ENCODE measurements at regions not wholly inside any gene's neighbourhood (a gene's known extent, or its start where the extent isn't known, plus 50 kb on each side); places are given as distances from the start of the nearest gene placed in this dataset.

- Mint-ChIP-seq H3K36me3 (ENCODE audit: insufficient read depth) (no peaks in the 10 kb centered on the region), H3K4me1 (ENCODE audit: low read depth) (peaks cover 2% of the 10 kb centered on the region), H3K4me3 (ENCODE audit: low read depth) (no peak overlapping the region), H3K27ac (no peak overlapping the region), H3K9me3 (ENCODE audit: low read depth) (no peaks in the 10 kb centered on the region), H3K27me3 (no peaks in the 10 kb centered on the region)
- DNase-seq (ENCODE audit: low spot score, unreplicated experiment): no peak
- no peak for TF ChIP-seq CTCF (IDR thresholded peaks at IDR 0.05; ENCODE audit: unreplicated experiment)
Measured at GRCh38 chr4:143083756-143084472, 100.8 kb upstream of the USP38 start.

GRCh38 chr4:143084566-143084965 lies 100.2 kb upstream of the USP38 start:
- no peaks in the 10 kb centered on the region for H3K36me3 Mint-ChIP-seq (ENCODE audit: insufficient read depth)
- no peak for DNase-seq (ENCODE audit: low spot score, unreplicated experiment)
- H3K9me3 Mint-ChIP-seq (ENCODE audit: low read depth): peaks cover 2% of the 10 kb centered on the region
- peaks cover 2% of the 10 kb centered on the region for H3K4me1 Mint-ChIP-seq (ENCODE audit: low read depth)
- H3K4me3 Mint-ChIP-seq (ENCODE audit: low read depth): no peak overlapping the region
- TF ChIP-seq CTCF (IDR thresholded peaks at IDR 0.05; ENCODE audit: unreplicated experiment): no peak
- H3K27ac Mint-ChIP-seq: no peak overlapping the region
- no peaks in the 10 kb centered on the region for H3K27me3 Mint-ChIP-seq

GRCh38 chr4:143085224-143085623 lies 99.5 kb upstream of the USP38 start:
- Mint-ChIP-seq H3K4me3 (ENCODE audit: low read depth) (no peak overlapping the region), H3K9me3 (ENCODE audit: low read depth) (peaks cover 4% of the 10 kb centered on the region), H3K4me1 (ENCODE audit: low read depth) (peaks cover 2% of the 10 kb centered on the region), H3K27ac (no peak overlapping the region), H3K36me3 (ENCODE audit: insufficient read depth) (no peaks in the 10 kb centered on the region), H3K27me3 (no peaks in the 10 kb centered on the region)
- TF ChIP-seq CTCF (IDR thresholded peaks at IDR 0.05; ENCODE audit: unreplicated experiment): peak; percentile 42
- no peak for DNase-seq (ENCODE audit: low spot score, unreplicated experiment)

- no peaks in the 10 kb centered on the region for H3K27me3 Mint-ChIP-seq
- H3K4me1 Mint-ChIP-seq (ENCODE audit: low read depth): peaks cover 2% of the 10 kb centered on the region
- H3K27ac Mint-ChIP-seq: no peak overlapping the region
- no peak for DNase-seq (ENCODE audit: low spot score, unreplicated experiment)
- H3K4me3 Mint-ChIP-seq (ENCODE audit: low read depth): no peak overlapping the region
- H3K9me3 Mint-ChIP-seq (ENCODE audit: low read depth): peaks cover 8% of the 10 kb centered on the region
- no peaks in the 10 kb centered on the region for H3K36me3 Mint-ChIP-seq (ENCODE audit: insufficient read depth)
- TF ChIP-seq CTCF (IDR thresholded peaks at IDR 0.05; ENCODE audit: unreplicated experiment): no peak
Measured at GRCh38 chr4:143085659-143086058, 99.1 kb upstream of the USP38 start.

- H3K27ac Mint-ChIP-seq: no peak overlapping the region
- H3K9me3 Mint-ChIP-seq (ENCODE audit: low read depth): peaks cover 15% of the 10 kb centered on the region
- H3K36me3 Mint-ChIP-seq (ENCODE audit: insufficient read depth): no peaks in the 10 kb centered on the region
- peaks cover 2% of the 10 kb centered on the region for H3K4me1 Mint-ChIP-seq (ENCODE audit: low read depth)
- no peak for TF ChIP-seq CTCF (IDR thresholded peaks at IDR 0.05; ENCODE audit: unreplicated experiment)
- no peak for DNase-seq (ENCODE audit: low spot score, unreplicated experiment)
- no peaks in the 10 kb centered on the region for H3K27me3 Mint-ChIP-seq
- H3K4me3 Mint-ChIP-seq (ENCODE audit: low read depth): no peak overlapping the region
Measured at GRCh38 chr4:143089291-143089690, 95.4 kb upstream of the USP38 start.
